NCI-H1436 (cell line): ENCODE measurements at regions not wholly inside any gene's neighbourhood (a gene's known extent, or its start where the extent isn't known, plus 50 kb on each side); places are given as distances from the start of the nearest gene placed in this dataset.
A peak's percentile ranks its signal among the peaks of the same experiment; 100 is the strongest.
"Not testable (repeated sequence)": the region's sequence is repeated elsewhere in the genome, so short reads cannot be mapped to it uniquely, and the experiment has no call there.

Experiments
- DNase-seq: peaks from one replicate; lab custom pipeline; 2025; lab: John Stamatoyannopoulos, UW

GRCh38 chr4:66929748-66930147, 615.6 kb downstream of the CENPC start:
- DNase-seq = no peak

- DNase-seq = not testable (repeated sequence)
These were observed 616.4 kb downstream of the CENPC start for GRCh38 chr4:66928881-66929280.

- no peak for DNase-seq
These were observed 617.4 kb downstream of the CENPC start for GRCh38 chr4:66927937-66928336.

GRCh38 chr4:66926687-66927086, 618.6 kb downstream of the CENPC start:
- DNase-seq = no peak

GRCh38 chr4:66923081-66923865, 622.0 kb downstream of the CENPC start:
- no peak for DNase-seq

- no peak for DNase-seq
These were observed 623.9 kb downstream of the CENPC start for GRCh38 chr4:66921433-66921832.

GRCh38 chr4:66920514-66920913, 624.8 kb downstream of the CENPC start:
- no peak for DNase-seq

- DNase-seq = no peak
These were observed 633.4 kb downstream of the CENPC start for GRCh38 chr4:66911880-66912279.

- peak; percentile 79 for DNase-seq
These were observed 639.0 kb downstream of the CENPC start for GRCh38 chr4:66906314-66906713.

- no peak for DNase-seq
These were observed 645.8 kb downstream of the CENPC start for GRCh38 chr4:66899422-66900065.

- no peak for DNase-seq
These were observed 651.5 kb downstream of the CENPC start for GRCh38 chr4:66893807-66894206.

GRCh38 chr4:66887061-66887460, 658.2 kb downstream of the CENPC start:
- no peak for DNase-seq

GRCh38 chr4:66885501-66886165, 659.7 kb downstream of the CENPC start:
- DNase-seq = no peak

- no peak for DNase-seq
These were observed 668.4 kb downstream of the CENPC start for GRCh38 chr4:66876946-66877345.

GRCh38 chr4:66872661-66873060, 672.6 kb downstream of the CENPC start:
- no peak for DNase-seq

GRCh38 chr4:66863481-66863880, 681.8 kb downstream of the CENPC start:
- no peak for DNase-seq

- no peak for DNase-seq
These were observed 689.3 kb downstream of the CENPC start for GRCh38 chr4:66855956-66856355.

GRCh38 chr4:66853845-66854244, 691.5 kb downstream of the CENPC start:
- DNase-seq = no peak

GRCh38 chr4:66852843-66853242, 692.5 kb downstream of the CENPC start:
- DNase-seq = no peak

- no peak for DNase-seq
These were observed 695.7 kb downstream of the CENPC start for GRCh38 chr4:66849596-66849995.

- no peak for DNase-seq
These were observed 702.6 kb downstream of the CENPC start for GRCh38 chr4:66842724-66843088.

GRCh38 chr4:66842026-66842723, 703.1 kb downstream of the CENPC start:
- no peak for DNase-seq

- no peak for DNase-seq
These were observed 705.1 kb downstream of the CENPC start for GRCh38 chr4:66840178-66840577.
